Muscle of leg (tissue), 3 donors: ENCODE measurements at regions not wholly inside any gene's neighbourhood (a gene's known extent, or its start where the extent isn't known, plus 50 kb on each side); places are given as distances from the start of the nearest gene placed in this dataset.

Experiments
- DNase-seq: peaks from one replicate; pipeline ENCODE4 v3.0.0; 2013
- H3K27ac ChIP-seq: one replicate; pipeline ENCODE4 v1.5.1; 2013; ENCODE audit warnings: mild to moderate bottlenecking, low read length, control low read depth
- H3K27me3 ChIP-seq: one replicate; pipeline ENCODE4 v1.6.1; 2013; ENCODE audit warnings: low read length; ENCODE audit not compliant: control insufficient read depth, insufficient read depth
- H3K36me3 ChIP-seq: one replicate; pipeline ENCODE4 v1.6.1; 2013; ENCODE audit warnings: low read length; ENCODE audit not compliant: control insufficient read depth, insufficient read depth
- H3K4me1 ChIP-seq: one replicate; pipeline ENCODE4 v1.6.1; 2013; ENCODE audit warnings: low read length; ENCODE audit not compliant: control insufficient read depth, insufficient read depth
- H3K4me3 ChIP-seq: one replicate; pipeline ENCODE4 v1.5.1; 2013; ENCODE audit warnings: low read length, control low read depth
- H3K9me3 ChIP-seq: replicated peaks from 2 replicates; pipeline ENCODE4 v1.6.1; 2013; ENCODE audit warnings: low read depth, low read length; ENCODE audit not compliant: control insufficient read depth
- WGBS: methylation state at CpG from one replicate; pipeline ENCODE4 v1.1.5; 2013; ENCODE audit warnings: missing lambda C conversion rate; ENCODE audit not compliant: insufficient coverage; 5-methylcytosine and 5-hydroxymethylcytosine counted together

DNA sequence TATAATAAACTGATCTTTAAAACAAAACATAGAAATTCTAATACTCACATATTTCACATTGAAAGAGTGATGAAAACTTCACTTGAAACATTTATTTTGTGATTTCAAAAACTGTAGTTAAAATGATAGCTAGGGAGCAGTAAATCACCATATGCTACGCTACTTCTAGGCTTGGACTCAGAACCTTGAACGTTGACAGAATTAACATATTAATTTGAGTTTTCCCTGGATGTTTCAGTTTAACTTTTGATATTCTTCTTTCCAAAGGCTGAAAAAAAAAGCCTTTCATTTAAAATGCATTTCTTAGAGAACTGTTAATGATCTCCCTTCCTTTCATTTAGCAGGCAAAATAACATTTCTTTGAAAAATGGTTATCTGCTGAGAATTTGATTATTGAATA is 307.8 kb upstream of the SGCD start:
- H3K4me3 ChIP-seq, result no peak overlapping the region
- H3K27ac ChIP-seq, result no peak overlapping the region
- H3K9me3 ChIP-seq, result no peaks in the 10 kb centered on the region
- H3K4me1 ChIP-seq, result no peaks in the 10 kb centered on the region
- WGBS, result no CpG with 5 or more reads among the region's 2 CpGs
- H3K27me3 ChIP-seq, result no peaks in the 10 kb centered on the region
- no peaks in the 10 kb centered on the region for H3K36me3 ChIP-seq
- DNase-seq, result peak; percentile 46

DNA sequence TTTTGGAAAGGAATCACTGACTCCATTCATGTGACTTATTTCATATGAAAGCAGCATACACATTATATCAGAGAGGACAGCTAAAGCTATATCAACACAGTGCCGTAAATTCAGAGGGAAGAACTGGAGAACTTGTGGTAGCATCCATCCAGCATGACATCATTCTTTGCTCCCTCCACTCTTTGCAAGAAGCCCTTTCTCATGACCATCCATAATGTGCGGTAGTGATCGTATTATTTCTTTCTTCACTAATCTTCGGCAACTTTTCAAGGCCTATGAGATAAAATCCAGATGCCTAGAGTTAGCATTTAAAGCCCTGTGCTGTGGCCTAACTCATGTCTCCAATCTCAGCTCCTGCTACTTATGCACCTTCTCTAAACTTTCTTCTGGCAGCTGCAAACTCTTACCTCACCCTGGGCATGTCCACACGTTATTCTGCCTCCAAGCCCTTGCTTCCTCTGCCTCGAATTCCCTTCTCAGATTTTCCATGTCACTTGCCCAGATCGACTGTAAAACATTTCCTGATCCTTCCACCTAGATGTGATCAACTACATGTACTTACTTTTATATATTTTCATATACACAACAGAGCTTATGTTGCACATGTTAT is 307.3 kb upstream of the SGCD start:
- Histone ChIP-seq H3K27me3 (no peaks in the 10 kb centered on the region), H3K27ac (no peak overlapping the region), H3K4me3 (no peak overlapping the region), H3K9me3 (no peaks in the 10 kb centered on the region), H3K4me1 (no peaks in the 10 kb centered on the region), H3K36me3 (no peaks in the 10 kb centered on the region)
- 37% methylated on average over 6 of the region's 7 CpGs for WGBS
- peak; percentile 89 for DNase-seq

DNA sequence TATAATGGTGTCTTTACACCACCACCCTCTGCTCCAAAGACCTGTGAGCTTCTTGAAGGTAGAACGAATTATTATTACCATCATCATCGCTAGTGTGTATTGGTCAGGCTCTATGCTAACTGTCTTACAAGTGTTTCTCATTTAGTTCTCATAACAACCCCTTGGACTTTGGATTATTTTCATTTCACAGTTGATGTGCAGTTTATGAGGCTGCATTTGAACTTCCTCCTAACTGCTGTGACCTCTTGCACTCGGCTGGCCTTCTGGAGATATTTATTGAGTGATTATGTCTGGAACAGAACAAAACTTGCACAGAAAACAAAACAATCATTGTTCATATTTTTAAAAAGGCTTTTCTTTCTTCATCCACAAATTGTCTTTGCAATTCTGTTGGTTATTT is 306.3 kb upstream of the SGCD start:
- no peaks in the 10 kb centered on the region for H3K9me3 ChIP-seq
- H3K4me1 ChIP-seq, result no peaks in the 10 kb centered on the region
- no peak overlapping the region for H3K27ac ChIP-seq
- H3K4me3 ChIP-seq, result no peak overlapping the region
- WGBS, result no CpG with 5 or more reads among the region's 3 CpGs
- no peaks in the 10 kb centered on the region for H3K27me3 ChIP-seq
- peak; percentile 63 for DNase-seq
- no peaks in the 10 kb centered on the region for H3K36me3 ChIP-seq

DNA sequence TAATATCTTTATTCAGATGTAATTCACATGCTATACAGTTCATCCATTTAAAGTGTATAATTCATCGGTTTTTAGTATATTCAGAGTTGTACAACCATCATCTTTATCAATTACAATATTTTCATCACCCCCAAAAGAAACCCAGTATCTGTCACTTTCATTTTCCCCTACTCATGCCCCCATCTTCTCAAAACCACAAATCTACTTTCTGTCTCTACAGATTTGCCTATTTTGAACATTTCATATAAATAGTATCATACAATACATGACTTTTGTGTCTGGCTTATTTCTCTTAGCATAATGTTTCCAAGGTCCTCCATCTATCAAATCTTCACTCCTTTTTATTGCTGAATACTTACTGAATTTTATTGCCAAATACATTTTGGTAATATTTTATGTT is 305.1 kb upstream of the SGCD start:
- no CpG with 5 or more reads among the region's 1 CpG for WGBS

DNA sequence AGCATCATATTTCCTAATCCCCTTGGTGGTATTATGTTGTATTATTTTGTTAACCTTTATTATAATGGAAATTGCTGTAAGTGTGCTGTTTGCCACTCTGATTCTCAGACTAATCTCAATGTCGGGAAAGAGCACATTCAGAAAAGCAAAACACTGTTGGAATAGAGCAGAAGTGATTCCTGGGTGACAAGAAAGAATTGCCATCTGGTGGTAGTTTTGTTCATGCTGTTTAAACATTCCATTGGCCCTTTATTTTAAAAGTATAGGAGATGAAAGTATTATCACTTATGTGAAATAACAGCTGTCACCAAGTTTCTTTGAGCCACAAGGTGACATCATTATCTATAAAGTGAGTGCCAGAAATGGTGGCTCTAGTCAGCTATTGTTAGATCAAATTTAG is 301.3 kb upstream of the SGCD start:
- no peak overlapping the region for H3K27ac ChIP-seq
- no peaks in the 10 kb centered on the region for H3K4me1 ChIP-seq
- H3K4me3 ChIP-seq, result no peak overlapping the region
- H3K9me3 ChIP-seq, result no peaks in the 10 kb centered on the region
- no peaks in the 10 kb centered on the region for H3K36me3 ChIP-seq
- DNase-seq, result no peak
- no CpG with 5 or more reads among the region's 1 CpG for WGBS
- H3K27me3 ChIP-seq, result no peaks in the 10 kb centered on the region

More for the DNA sequence above, 305.1 kb upstream of the SGCD start:
- Histone ChIP-seq H3K27ac (no peak overlapping the region), H3K4me3 (no peak overlapping the region), H3K9me3 (no peaks in the 10 kb centered on the region), H3K27me3 (no peaks in the 10 kb centered on the region), H3K4me1 (no peaks in the 10 kb centered on the region), H3K36me3 (no peaks in the 10 kb centered on the region)
- peak; percentile 3 for DNase-seq

DNA sequence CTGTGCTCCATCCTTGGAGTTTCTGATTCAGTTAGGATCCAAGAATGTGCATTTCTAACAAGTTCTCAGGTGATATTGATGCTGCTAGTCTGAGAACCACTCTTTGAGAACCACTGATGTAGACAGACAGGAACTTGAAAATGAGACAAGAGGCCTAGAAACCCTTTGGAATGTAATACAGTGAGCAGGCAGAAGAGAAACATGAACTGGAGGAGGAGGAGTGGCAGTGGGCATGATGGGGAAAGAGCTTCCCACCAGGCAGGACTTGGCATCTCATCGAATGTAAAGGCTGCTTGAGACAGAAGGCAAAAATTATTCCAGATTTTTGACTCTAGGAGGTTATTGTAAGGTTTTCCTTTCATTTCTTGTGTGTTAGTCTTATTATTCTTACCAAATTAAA is 295.8 kb upstream of the SGCD start:
- H3K4me3 ChIP-seq, result no peak overlapping the region
- H3K9me3 ChIP-seq, result no peaks in the 10 kb centered on the region
- no peak overlapping the region for H3K27ac ChIP-seq
- WGBS, result no CpG with 5 or more reads among the region's 1 CpG
- H3K4me1 ChIP-seq, result no peaks in the 10 kb centered on the region
- H3K27me3 ChIP-seq, result no peaks in the 10 kb centered on the region
- no peak for DNase-seq
- H3K36me3 ChIP-seq, result no peaks in the 10 kb centered on the region

DNA sequence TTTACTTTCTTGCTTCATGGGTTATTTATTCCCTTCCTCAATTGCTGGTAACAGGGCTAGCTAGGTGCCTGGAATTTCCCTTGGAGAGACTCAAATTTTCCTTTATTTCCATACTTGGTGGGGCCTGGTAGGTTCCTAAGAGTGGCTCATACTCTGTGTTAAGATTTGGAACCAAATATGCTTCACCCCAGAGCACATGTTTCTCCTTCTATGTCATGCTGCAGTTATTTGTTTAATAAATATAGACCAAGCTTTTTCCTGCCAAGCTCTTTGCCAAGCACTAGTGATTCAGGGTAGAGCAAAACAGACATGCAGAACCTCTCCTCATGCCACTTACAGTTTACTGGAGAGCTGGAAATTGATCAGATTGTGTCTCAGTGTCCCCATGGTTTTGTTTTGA is 290.3 kb upstream of the SGCD start:
- Histone ChIP-seq H3K4me3 (no peak overlapping the region), H3K4me1 (no peaks in the 10 kb centered on the region), H3K27ac (no peak overlapping the region), H3K36me3 (no peaks in the 10 kb centered on the region), H3K27me3 (no peaks in the 10 kb centered on the region), H3K9me3 (no peaks in the 10 kb centered on the region)
- DNase-seq, result peak; percentile 5

DNA sequence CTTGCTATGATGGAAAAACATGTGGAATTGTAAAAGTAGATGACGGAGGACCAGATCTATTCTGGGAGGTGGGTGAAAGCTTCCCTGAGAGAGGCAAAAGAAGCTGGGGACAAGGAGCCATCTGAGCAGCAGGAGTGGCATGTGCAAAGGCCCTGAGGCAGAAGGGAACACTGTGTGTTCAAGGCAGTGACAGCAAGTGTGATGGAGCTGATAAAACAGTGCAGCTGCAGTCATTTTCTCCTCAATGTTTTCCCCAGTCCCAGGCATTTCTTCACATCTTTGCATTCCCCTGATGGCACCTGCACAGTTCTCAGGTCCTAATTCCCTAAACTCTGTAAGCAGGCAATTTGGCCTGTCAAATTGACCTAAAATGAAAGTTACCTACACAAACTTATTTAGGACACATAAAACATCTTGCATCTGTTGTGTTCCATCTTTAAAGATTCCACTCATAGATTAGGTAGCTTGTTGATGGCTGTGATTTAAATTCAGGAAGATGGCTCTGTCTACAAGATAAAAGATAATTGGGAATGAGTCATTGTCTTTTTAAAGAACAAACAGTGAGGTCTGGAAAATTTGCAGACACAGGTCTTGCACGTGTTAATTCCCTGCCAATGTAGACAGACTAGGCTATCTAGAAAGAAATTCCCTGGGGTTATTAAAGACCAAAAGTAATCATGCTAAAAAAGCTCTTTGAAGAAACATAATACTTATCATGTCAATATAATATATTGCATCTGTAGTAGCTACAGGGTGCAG is 289.6 kb upstream of the SGCD start:
- no peak for DNase-seq
- Histone ChIP-seq H3K36me3 (no peaks in the 10 kb centered on the region), H3K4me3 (no peak overlapping the region), H3K4me1 (no peaks in the 10 kb centered on the region), H3K27me3 (no peaks in the 10 kb centered on the region), H3K9me3 (no peaks in the 10 kb centered on the region), H3K27ac (no peak overlapping the region)
- 71% methylated on average over 1 of the region's 2 CpGs for WGBS

DNA sequence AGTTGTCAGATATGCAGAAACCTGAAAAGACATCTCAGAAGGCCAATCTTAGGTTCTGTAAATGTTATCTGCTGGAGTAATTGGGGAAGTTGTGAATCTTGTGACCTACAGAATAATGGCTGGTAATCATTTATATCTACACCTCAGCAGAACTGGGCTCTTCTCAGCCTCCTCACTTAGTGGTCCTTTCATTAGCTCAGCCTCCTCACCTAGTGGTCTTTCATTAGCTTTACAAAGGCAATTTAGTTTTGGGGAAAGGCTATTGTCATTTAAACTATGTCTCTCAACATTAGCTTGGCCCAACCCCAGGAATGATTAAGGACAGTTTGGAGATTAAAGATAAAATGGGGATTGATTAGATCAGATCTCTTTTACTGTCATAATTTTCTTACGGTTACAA is 284.2 kb upstream of the SGCD start:
- DNase-seq, result no peak
- Histone ChIP-seq H3K9me3 (no peaks in the 10 kb centered on the region), H3K4me3 (no peak overlapping the region), H3K36me3 (no peaks in the 10 kb centered on the region), H3K27ac (no peak overlapping the region), H3K27me3 (no peaks in the 10 kb centered on the region), H3K4me1 (no peaks in the 10 kb centered on the region)
- WGBS, result no CpG with 5 or more reads among the region's 1 CpG

DNA sequence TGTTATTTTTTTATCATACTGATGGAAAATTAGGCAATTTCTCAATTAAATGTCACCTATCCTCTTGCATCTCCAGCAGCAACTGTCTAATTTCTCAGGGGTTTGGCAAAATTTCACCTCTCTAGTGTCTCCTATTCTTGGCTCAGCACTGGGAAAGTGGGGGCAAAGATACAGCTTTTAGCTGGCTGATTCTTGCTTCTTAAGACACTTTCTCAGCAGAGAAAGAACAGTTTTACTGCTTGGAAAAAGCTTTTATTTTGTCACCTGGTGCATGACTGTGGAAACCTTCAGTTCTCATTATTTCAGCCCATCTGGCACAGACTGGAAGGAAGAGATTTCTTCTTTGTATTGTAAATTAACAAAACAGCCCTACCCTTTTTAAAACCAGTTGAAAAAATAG is 283.6 kb upstream of the SGCD start:
- no peaks in the 10 kb centered on the region for H3K9me3 ChIP-seq
- H3K27ac ChIP-seq, result no peak overlapping the region
- no peak overlapping the region for H3K4me3 ChIP-seq
- DNase-seq, result peak; percentile 53
- H3K36me3 ChIP-seq, result no peaks in the 10 kb centered on the region
- H3K27me3 ChIP-seq, result no peaks in the 10 kb centered on the region
- no peaks in the 10 kb centered on the region for H3K4me1 ChIP-seq

DNA sequence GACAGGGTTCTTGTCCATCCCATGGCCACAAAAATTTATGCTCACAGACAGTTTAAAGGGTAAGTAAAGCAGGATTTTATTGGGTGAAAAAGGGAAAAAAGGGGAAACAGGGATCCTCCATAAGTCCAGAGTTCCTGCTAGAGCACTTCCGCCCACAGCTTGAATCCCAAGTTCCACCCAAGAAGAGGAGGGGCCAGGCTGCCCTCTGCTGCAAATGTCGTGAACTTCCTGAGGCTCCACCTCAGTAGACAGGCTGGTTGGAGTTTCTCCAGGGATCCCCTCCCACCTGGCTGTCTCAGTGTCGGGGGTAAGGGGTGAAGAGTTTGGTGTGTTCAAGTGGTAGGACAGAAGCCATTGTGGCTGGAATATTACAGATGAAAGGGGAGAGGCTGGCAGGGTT is 275.0 kb upstream of the SGCD start:
- H3K36me3 ChIP-seq, result no peaks in the 10 kb centered on the region
- no peaks in the 10 kb centered on the region for H3K4me1 ChIP-seq
- no peaks in the 10 kb centered on the region for H3K27me3 ChIP-seq
- WGBS, result 40% methylated on average over 3 of the region's 3 CpGs
- no peak overlapping the region for H3K4me3 ChIP-seq
- H3K9me3 ChIP-seq, result no peaks in the 10 kb centered on the region
- DNase-seq, result no peak
- no peak overlapping the region for H3K27ac ChIP-seq
